Transverse colon (tissue), 4 donors: ENCODE measurements at regions not wholly inside any gene's neighbourhood (a gene's known extent, or its start where the extent isn't known, plus 50 kb on each side); places are given as distances from the start of the nearest gene placed in this dataset.

ENCODE experiments used
- DNase-seq: peaks from one replicate; pipeline ENCODE4 v3.0.0-alpha.2; 2019
- H3K27ac ChIP-seq, 4 donors: fragments of 200-600 bp; sonication (generic); 2 replicates each; pipeline ENCODE4 v1.5.1; 2016 to 2018; ENCODE audit warnings: inconsistent platforms in 4 of 4
- H3K27me3 ChIP-seq: fragments of 200-600 bp; sonication (generic); 2 replicates; pipeline ENCODE4 v1.5.1; 2017; ENCODE audit warnings: inconsistent platforms
- H3K36me3 ChIP-seq, 4 donors: fragments of 200-600 bp; sonication (generic); 2 replicates each; pipeline ENCODE4 v1.5.1; 2017 to 2019; ENCODE audit warnings: inconsistent platforms in 4 of 4
- H3K4me1 ChIP-seq, 4 donors: fragments of 200-600 bp; sonication (generic); 2 replicates each; pipeline ENCODE4 v1.5.1; 2017 to 2020; ENCODE audit warnings: inconsistent platforms in 4 of 4
- H3K4me3 ChIP-seq, 4 donors: fragments of 200-600 bp; sonication (generic); 1 replicate in 1 of 4; 2 replicates in 3 of 4; pipeline versions ENCODE4 v1.5.1 to v1.6.1; 2017 to 2019; ENCODE audit warnings: inconsistent platforms in 4 of 4
- H3K9me3 ChIP-seq, 2 donors: fragments of 200-600 bp; sonication (generic); 2 replicates each; pipeline ENCODE4 v1.5.1; 2017 to 2019; ENCODE audit warnings: inconsistent platforms in 2 of 2
- CTCF ChIP-seq, 5 experiments: fragments of 200-600 bp in 3 of 5; fragments of 450-650 bp in 2 of 5; sonication (generic) in 3 of 5; IDR thresholded peaks; 1 replicate in 2 of 5; 2 replicates in 3 of 5; pipeline ENCODE4 v1.5.1; 2016 to 2017; ENCODE audit warnings: antibody characterized with exemption in 5 of 5, inconsistent platforms in 3 of 5, mild to moderate bottlenecking in 2 of 5, moderate library complexity in 1 of 5
- EP300 ChIP-seq: sonication (generic); formaldehyde crosslinking; IDR thresholded peaks from one replicate; pipeline ENCODE4 v1.6.1; 2017; ENCODE audit warnings: antibody characterized with exemption, low read depth
- POLR2A ChIP-seq: fragments of 450-650 bp; IDR thresholded peaks from one replicate; pipeline ENCODE4 v1.6.1; 2016; ENCODE audit warnings: antibody characterized with exemption, mild to moderate bottlenecking, moderate library complexity
- POLR2AphosphoS5 ChIP-seq, 3 donors: sonication (generic); formaldehyde crosslinking; IDR thresholded peaks; one replicate each; pipeline ENCODE4 v1.6.1; 2016; ENCODE audit warnings: antibody characterized with exemption in 3 of 3
- WGBS, 2 donors: methylation state at CpG; one replicate each; pipeline ENCODE4 v1.1.5; 2018; ENCODE audit warnings: low coverage in 1 of 2; 5-methylcytosine and 5-hydroxymethylcytosine counted together
- in situ Hi-C, 4 donors: fragments of 200-750 bp; cut with MboI; loops; one replicate each; pipeline versions ENCODE4 v1.15.0 to v1.15.1; 2017; ENCODE audit warnings: low sequenced_read_pairs in 3 of 4, low pct_ligation_motif_present in 1 of 4, low pct_unique_long_range_greater_than_20kb in 1 of 4
- intact Hi-C: fragments of 100-400 bp; cut with DNase I; formaldehyde crosslinking; loops from one replicate; pipeline ENCODE4 v1.15.1; 2023; ENCODE audit warnings: low total_unique reads

GRCh38 chr5:35440409-35440808 is 177.3 kb upstream of the SPEF2 start:
- intact Hi-C loops, result no loop called here
- H3K36me3 ChIP-seq, result no peaks in the 10 kb centered on the region
- no peaks in the 10 kb centered on the region for H3K4me1 ChIP-seq
- no peaks in the 10 kb centered on the region for H3K27me3 ChIP-seq
- TF ChIP-seq CTCF (IDR thresholded peaks at IDR 0.05) (no peak), POLR2AphosphoS5 (IDR thresholded peaks at IDR 0.05) (no peak), EP300 (no peak), POLR2A (no peak)
- no peak overlapping the region for H3K4me3 ChIP-seq
- H3K27ac ChIP-seq, result no peak overlapping the region
- DNase-seq, result no peak
- H3K9me3 ChIP-seq, result no peaks in the 10 kb centered on the region
- in situ Hi-C loops, result loop anchor here in 1 of 4 donors (25.0 kb wide), 1 partner anchor 353 kb away; no protein-coding TSS in a partner anchor
- 90 to 94% methylated on average over 2 of the region's 2 CpGs for WGBS, 2 donors

GRCh38 chr5:35438786-35439185 is 178.9 kb upstream of the SPEF2 start:
- 71 to 82% methylated on average over 2 of the region's 2 CpGs for WGBS, 2 donors
- no peak for DNase-seq
- Histone ChIP-seq H3K27ac (no peak overlapping the region), H3K9me3 (no peaks in the 10 kb centered on the region), H3K4me3 (no peak overlapping the region), H3K27me3 (no peaks in the 10 kb centered on the region), H3K4me1 (no peaks in the 10 kb centered on the region), H3K36me3 (no peaks in the 10 kb centered on the region)
- intact Hi-C loops, result no loop called here
- in situ Hi-C loops, result loop anchor here in 2 of 4 donors (10.0 to 25.0 kb wide), 2 partner anchors 351 to 354 kb away; no protein-coding TSS in a partner anchor
- TF ChIP-seq CTCF (IDR thresholded peaks at IDR 0.05) (no peak), EP300 (no peak), POLR2AphosphoS5 (IDR thresholded peaks at IDR 0.05) (no peak), POLR2A (no peak)

GRCh38 chr5:35438288-35438687 is 179.4 kb upstream of the SPEF2 start:
- Histone ChIP-seq H3K27ac (no peak overlapping the region), H3K4me1 (no peaks in the 10 kb centered on the region), H3K27me3 (no peaks in the 10 kb centered on the region), H3K4me3 (no peak overlapping the region), H3K9me3 (no peaks in the 10 kb centered on the region), H3K36me3 (no peaks in the 10 kb centered on the region)
- DNase-seq, result no peak
- TF ChIP-seq POLR2AphosphoS5 (IDR thresholded peaks at IDR 0.05), result no peak
- TF ChIP-seq EP300, result no peak
- no peak for TF ChIP-seq CTCF (IDR thresholded peaks at IDR 0.05)
- TF ChIP-seq POLR2A, result no peak
- in situ Hi-C loops (loop anchor here in 2 of 4 donors (10.0 to 25.0 kb wide), 2 partner anchors 351 to 353 kb away; no protein-coding TSS in a partner anchor), intact Hi-C loops (no loop called here)
- 58 to 60% methylated on average over 1 of the region's 1 CpG for WGBS, 2 donors

- DNase-seq, result no peak
- Histone ChIP-seq H3K4me1 (no peaks in the 10 kb centered on the region), H3K4me3 (no peak overlapping the region), H3K9me3 (no peaks in the 10 kb centered on the region), H3K36me3 (no peaks in the 10 kb centered on the region), H3K27me3 (no peaks in the 10 kb centered on the region), H3K27ac (no peak overlapping the region)
- in situ Hi-C loops, result loop anchor here in 2 of 4 donors (10.0 to 25.0 kb wide), 2 partner anchors 349 to 352 kb away; no protein-coding TSS in a partner anchor
- 64 to 65% methylated on average over 6 of the region's 6 CpGs for WGBS, 2 donors
- TF ChIP-seq CTCF (IDR thresholded peaks at IDR 0.05) (peak; percentile 42 to 60 (median 47)), POLR2A (no peak), EP300 (no peak), POLR2AphosphoS5 (IDR thresholded peaks at IDR 0.05) (no peak)
- intact Hi-C loops, result no loop called here
Observed at GRCh38 chr5:35436400-35437057, 181.1 kb upstream of the SPEF2 start.
